ENCODE measurements at regions not wholly inside any gene's neighbourhood (a gene's known extent, or its start where the extent isn't known, plus 50 kb on each side); places are given as distances from the start of the nearest gene placed in this dataset.

GRCh38 chr3:154795582-154795981 lies 284.5 kb upstream of the MME start:
- TF ChIP-seq POLR2A (IDR thresholded peaks at IDR 0.05) (no peak), EP300 (IDR thresholded peaks at IDR 0.05) (peak in 1 of 2 donors; percentile 63)
- H3K4me1 ChIP-seq = no peaks in the 10 kb centered on the region

GRCh38 chr3:154794814-154795445 lies 285.2 kb upstream of the MME start:
- no peaks in the 10 kb centered on the region for H3K27me3 ChIP-seq
- no peak for DNase-seq (ENCODE audit: low spot score in 2 of 2)
- H3K36me3 ChIP-seq = no peaks in the 10 kb centered on the region
- no peaks in the 10 kb centered on the region for H3K4me1 ChIP-seq
- peak overlapping the region in 1 of 4 donors; percentile 33 for H3K27ac ChIP-seq
- no peaks in the 10 kb centered on the region for H3K9me3 ChIP-seq
- no peak for TF ChIP-seq POLR2A (IDR thresholded peaks at IDR 0.05)
- no peak for TF ChIP-seq CTCF (IDR thresholded peaks at IDR 0.05)
- no peak for TF ChIP-seq EP300 (IDR thresholded peaks at IDR 0.05)
- no peak overlapping the region for H3K4me3 ChIP-seq

More at GRCh38 chr3:154795582-154795981, 284.5 kb upstream of the MME start:
- 49 to 58% methylated on average over 2 of the region's 2 CpGs for WGBS, 2 donors
- Histone ChIP-seq H3K27me3 (no peaks in the 10 kb centered on the region), H3K9me3 (no peaks in the 10 kb centered on the region), H3K36me3 (no peaks in the 10 kb centered on the region), H3K27ac (no peak overlapping the region), H3K4me3 (no peak overlapping the region)
- DNase-seq (ENCODE audit: low spot score in 2 of 2) = no peak

- Histone ChIP-seq H3K36me3 (no peaks in the 10 kb centered on the region), H3K27me3 (no peaks in the 10 kb centered on the region), H3K4me3 (no peak overlapping the region), H3K27ac (no peak overlapping the region), H3K4me1 (no peaks in the 10 kb centered on the region), H3K9me3 (no peaks in the 10 kb centered on the region)
- TF ChIP-seq POLR2A (IDR thresholded peaks at IDR 0.05) = no peak
- peak in 1 of 2 donors; percentile 41 for TF ChIP-seq EP300 (IDR thresholded peaks at IDR 0.05)
- TF ChIP-seq CTCF (IDR thresholded peaks at IDR 0.05) = no peak
- 65 to 85% methylated on average over 1 of the region's 1 CpG for WGBS, 2 donors
- DNase-seq (ENCODE audit: low spot score in 2 of 2) = no peak
Observed at GRCh38 chr3:154794391-154794790, 285.7 kb upstream of the MME start.

GRCh38 chr3:154792828-154793227 lies 287.3 kb upstream of the MME start:
- TF ChIP-seq EP300 (IDR thresholded peaks at IDR 0.05) = no peak
- TF ChIP-seq CTCF (IDR thresholded peaks at IDR 0.05) = no peak
- TF ChIP-seq POLR2A (IDR thresholded peaks at IDR 0.05) = no peak
- no peaks in the 10 kb centered on the region for H3K27me3 ChIP-seq
- no peak overlapping the region for H3K4me3 ChIP-seq
- no peaks in the 10 kb centered on the region for H3K9me3 ChIP-seq
- H3K4me1 ChIP-seq = no peaks in the 10 kb centered on the region
- no peaks in the 10 kb centered on the region for H3K36me3 ChIP-seq
- DNase-seq (ENCODE audit: low spot score in 2 of 2) = no peak
- WGBS, 2 donors = 84 to 89% methylated on average over 1 of the region's 1 CpG
- H3K27ac ChIP-seq = no peak overlapping the region

GRCh38 chr3:154791611-154792010 lies 288.5 kb upstream of the MME start:
- Histone ChIP-seq H3K36me3 (no peaks in the 10 kb centered on the region), H3K27ac (no peak overlapping the region), H3K27me3 (no peaks in the 10 kb centered on the region), H3K4me1 (no peaks in the 10 kb centered on the region), H3K4me3 (no peak overlapping the region), H3K9me3 (no peaks in the 10 kb centered on the region)
- TF ChIP-seq POLR2A (IDR thresholded peaks at IDR 0.05) (no peak), CTCF (IDR thresholded peaks at IDR 0.05) (no peak), EP300 (IDR thresholded peaks at IDR 0.05) (no peak)
- DNase-seq (ENCODE audit: low spot score in 2 of 2) = no peak

- Histone ChIP-seq H3K9me3 (no peaks in the 10 kb centered on the region), H3K4me3 (no peak overlapping the region), H3K4me1 (peaks cover 0 to 13% (median 2%) of the 10 kb centered on the region in 4 donors), H3K36me3 (no peaks in the 10 kb centered on the region), H3K27me3 (no peaks in the 10 kb centered on the region), H3K27ac (no peak overlapping the region)
- 53 to 58% methylated on average over 1 of the region's 1 CpG for WGBS, 2 donors
- TF ChIP-seq EP300 (IDR thresholded peaks at IDR 0.05) = no peak
- TF ChIP-seq POLR2A (IDR thresholded peaks at IDR 0.05) = no peak
- no peak for TF ChIP-seq CTCF (IDR thresholded peaks at IDR 0.05)
- no peak for DNase-seq (ENCODE audit: low spot score in 2 of 2)
Observed at GRCh38 chr3:154786724-154787123, 293.4 kb upstream of the MME start.
